ENCODE measurements at regions not wholly inside any gene's neighbourhood (a gene's known extent, or its start where the extent isn't known, plus 50 kb on each side); places are given as distances from the start of the nearest gene placed in this dataset.

- TF ChIP-seq EZH2 (IDR thresholded peaks at IDR 0.05; ENCODE audit: low read depth) (no peak), CTCF (conservative IDR thresholded peaks at IDR 0.05) (no peak)
Measured at GRCh38 chr13:38099751-38100150, 230.2 kb upstream of the TRPC4 start.
